HAP-1 (cell line): ENCODE measurements at regions not wholly inside any gene's neighbourhood (a gene's known extent, or its start where the extent isn't known, plus 50 kb on each side); places are given as distances from the start of the nearest gene placed in this dataset.

Experiments
- DNase-seq, 2 experiments: peaks; one replicate each; pipeline ENCODE4 v3.0.0-alpha.2; 2016 to 2020; ENCODE audit warnings: low spot score in 2 of 2
- H3K27me3 ChIP-seq: fragments of 250-450 bp; sonication (Bioruptor Pico); 2 replicates; pipeline ENCODE4 v1.5.1; 2020; ENCODE audit warnings: low read depth, mild to moderate bottlenecking, moderate library complexity
- H3K36me3 ChIP-seq: fragments of 250-450 bp; sonication (Bioruptor Pico); replicated peaks from 2 replicates; pipeline ENCODE4 v1.5.1; 2020; ENCODE audit warnings: mild to moderate bottlenecking
- H3K4me1 ChIP-seq: fragments of 250-450 bp; sonication (Bioruptor Pico); 2 replicates; pipeline ENCODE4 v1.5.1; 2020; ENCODE audit warnings: mild to moderate bottlenecking
- H3K4me3 ChIP-seq: fragments of 250-450 bp; sonication (Bioruptor Pico); 2 replicates; pipeline ENCODE4 v1.5.1; 2020; ENCODE audit warnings: mild to moderate bottlenecking, moderate library complexity
- H3K9me3 ChIP-seq: fragments of 250-450 bp; sonication (Bioruptor Pico); 2 replicates; pipeline ENCODE4 v1.5.1; 2020; ENCODE audit warnings: mild to moderate bottlenecking, moderate library complexity
- in situ Hi-C: fragments of 300-500 bp; cut with MboI; formaldehyde crosslinking; loops from 3 replicates; pipeline ENCODE4 v1.14.3; 2020; ENCODE audit warnings: low sequenced_read_pairs, inconsistent platforms, mixed read lengths

DNA sequence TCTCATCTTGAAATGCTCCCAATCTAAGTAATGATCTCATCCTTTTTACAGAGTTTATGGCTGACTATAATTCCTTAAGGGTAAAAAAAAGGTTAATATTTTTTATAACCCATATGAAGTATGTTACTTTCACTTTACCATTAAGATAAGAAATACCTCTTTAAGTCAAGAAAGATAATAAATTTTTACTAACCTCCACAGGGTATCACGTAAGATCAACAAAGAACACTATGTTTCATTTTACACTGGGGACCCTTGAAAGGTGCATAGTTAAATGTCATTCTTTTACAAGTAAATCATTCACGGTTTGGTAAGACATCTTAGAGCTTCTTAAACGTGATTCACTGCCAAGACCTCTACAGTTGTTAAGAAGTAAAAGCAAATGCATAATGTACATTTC lies 472.7 kb upstream of the CDH9 start:
- Histone ChIP-seq H3K36me3 (no peaks in the 10 kb centered on the region), H3K9me3 (no peaks in the 10 kb centered on the region), H3K27me3 (no peaks in the 10 kb centered on the region), H3K4me1 (peaks cover 4% of the 10 kb centered on the region), H3K4me3 (no peak overlapping the region)
- in situ Hi-C loops, result no loop called here
- no peak for DNase-seq

DNA sequence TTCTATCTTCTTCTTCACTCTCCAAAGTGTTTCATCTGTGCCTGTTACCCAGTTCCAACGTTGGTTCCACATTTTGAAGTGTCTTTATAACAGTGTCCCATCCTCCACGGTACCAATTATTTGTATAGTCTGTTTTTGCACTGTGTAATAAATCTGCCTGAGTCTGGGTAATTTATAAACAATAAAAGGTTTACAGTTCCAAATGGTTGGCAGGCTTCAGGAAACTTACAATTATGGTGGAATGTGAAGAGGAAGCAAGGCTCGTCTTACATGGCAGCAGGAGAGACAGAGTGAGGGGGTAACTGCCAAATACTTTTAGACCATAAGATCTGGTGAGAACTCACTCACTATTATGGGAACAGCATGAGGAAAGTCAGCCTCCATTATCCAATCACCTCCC lies 465.4 kb upstream of the CDH9 start:
- Histone ChIP-seq H3K27me3 (no peaks in the 10 kb centered on the region), H3K9me3 (no peaks in the 10 kb centered on the region), H3K4me1 (no peaks in the 10 kb centered on the region), H3K4me3 (no peak overlapping the region), H3K36me3 (no peaks in the 10 kb centered on the region)
- in situ Hi-C loops, result no loop called here
- DNase-seq, result no peak

DNA sequence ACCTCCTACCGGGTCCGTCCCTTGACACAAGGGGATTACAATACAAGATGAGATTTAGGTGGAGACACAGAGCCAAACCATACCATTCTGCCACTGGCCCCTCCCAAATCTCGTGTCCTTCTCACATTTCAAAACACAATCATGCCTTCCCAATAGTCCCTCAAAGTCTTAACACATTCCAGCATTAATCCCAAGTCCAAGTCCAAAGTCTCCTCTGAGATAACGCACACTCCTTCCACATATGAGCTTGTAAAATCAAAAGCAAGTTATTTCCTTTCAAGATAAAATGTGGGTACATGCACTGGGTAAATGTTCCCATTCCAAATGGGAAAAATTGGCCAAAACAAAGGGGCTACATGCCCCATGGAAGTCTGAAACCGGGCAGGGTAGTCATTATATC lies 463.9 kb upstream of the CDH9 start:
- Histone ChIP-seq H3K4me1 (no peaks in the 10 kb centered on the region), H3K9me3 (no peaks in the 10 kb centered on the region), H3K27me3 (no peaks in the 10 kb centered on the region), H3K36me3 (no peaks in the 10 kb centered on the region), H3K4me3 (no peak overlapping the region)
- in situ Hi-C loops, result no loop called here
- DNase-seq, result no peak

DNA sequence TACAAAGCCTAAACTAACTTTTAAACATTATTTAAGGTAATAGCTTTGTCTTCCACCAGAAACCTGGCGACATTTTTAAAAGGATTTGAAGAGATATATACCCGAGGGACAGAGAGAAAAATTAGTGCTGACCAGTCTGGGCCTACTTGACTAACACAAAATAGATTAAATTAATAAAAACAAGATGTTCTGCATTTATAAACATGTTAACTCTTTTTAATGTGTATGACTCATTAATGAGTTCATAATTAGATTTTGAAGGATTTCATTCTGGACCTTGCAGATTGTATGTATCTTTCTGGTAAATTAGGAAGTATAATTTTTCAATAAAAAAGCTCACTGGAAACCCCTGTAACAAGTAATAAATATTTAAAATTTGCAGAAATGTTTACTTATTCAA lies 459.1 kb upstream of the CDH9 start:
- in situ Hi-C loops, result no loop called here
- no peak for DNase-seq
- H3K4me1 ChIP-seq, result peaks cover 9% of the 10 kb centered on the region
- no peak overlapping the region for H3K4me3 ChIP-seq
- H3K36me3 ChIP-seq, result no peaks in the 10 kb centered on the region
- no peaks in the 10 kb centered on the region for H3K9me3 ChIP-seq
- H3K27me3 ChIP-seq, result no peaks in the 10 kb centered on the region

DNA sequence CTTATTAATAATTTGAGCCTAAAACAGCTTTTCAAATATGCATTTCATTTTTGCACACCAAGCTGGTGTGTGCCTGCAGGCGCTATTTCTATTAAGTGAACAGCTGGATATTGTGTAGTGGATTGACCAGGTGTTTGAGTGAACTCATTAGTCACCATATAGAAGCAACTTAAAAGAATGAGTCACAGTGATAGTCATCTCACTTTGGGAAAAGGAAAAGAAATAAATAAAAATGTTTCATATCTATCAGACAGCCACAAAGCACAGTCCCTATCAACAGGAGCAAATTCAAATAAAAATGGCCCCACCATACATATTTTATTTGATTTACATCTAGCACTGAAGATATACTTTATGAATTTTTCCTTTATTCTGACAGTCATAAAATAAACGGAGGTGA lies 456.5 kb upstream of the CDH9 start:
- DNase-seq, result no peak
- H3K36me3 ChIP-seq, result no peaks in the 10 kb centered on the region
- in situ Hi-C loops, result no loop called here

DNA sequence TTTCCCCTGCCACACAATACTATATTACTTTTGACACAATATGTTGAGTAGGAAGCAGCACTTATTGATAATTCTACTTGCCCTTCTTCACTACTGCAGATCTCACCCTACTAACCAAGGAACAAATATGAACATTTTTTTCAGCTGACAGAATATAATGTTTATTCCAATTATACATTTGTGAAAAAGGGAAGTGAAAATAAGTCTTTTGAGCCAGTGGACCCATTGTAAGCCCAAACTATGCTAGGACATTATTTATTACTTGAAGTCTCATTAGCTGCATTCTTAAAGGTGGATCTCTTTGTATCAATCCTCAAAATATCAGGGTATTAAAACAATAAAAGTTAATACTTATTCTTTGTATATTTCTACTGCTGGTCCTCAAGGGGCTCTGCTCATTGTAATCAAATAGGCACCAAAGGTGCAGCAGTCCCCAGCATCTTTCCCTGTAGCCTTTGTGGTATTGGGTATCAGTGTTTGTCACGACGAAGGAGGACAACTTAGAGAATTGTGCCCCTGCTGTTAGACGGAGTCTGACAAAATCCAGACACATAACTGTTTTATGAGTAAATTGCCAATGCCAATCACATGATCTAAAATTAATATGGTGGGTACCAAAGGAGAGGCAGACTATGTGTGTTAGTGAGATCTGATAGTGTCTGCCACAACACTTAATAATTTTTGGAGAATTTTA lies 453.5 kb upstream of the CDH9 start:
- no peaks in the 10 kb centered on the region for H3K9me3 ChIP-seq
- H3K4me1 ChIP-seq, result peaks cover 9% of the 10 kb centered on the region

More for the DNA sequence above, 456.5 kb upstream of the CDH9 start:
- H3K27me3 ChIP-seq, result no peaks in the 10 kb centered on the region
- peaks cover 9% of the 10 kb centered on the region for H3K4me1 ChIP-seq
- H3K4me3 ChIP-seq, result no peak overlapping the region
- H3K9me3 ChIP-seq, result no peaks in the 10 kb centered on the region

DNA sequence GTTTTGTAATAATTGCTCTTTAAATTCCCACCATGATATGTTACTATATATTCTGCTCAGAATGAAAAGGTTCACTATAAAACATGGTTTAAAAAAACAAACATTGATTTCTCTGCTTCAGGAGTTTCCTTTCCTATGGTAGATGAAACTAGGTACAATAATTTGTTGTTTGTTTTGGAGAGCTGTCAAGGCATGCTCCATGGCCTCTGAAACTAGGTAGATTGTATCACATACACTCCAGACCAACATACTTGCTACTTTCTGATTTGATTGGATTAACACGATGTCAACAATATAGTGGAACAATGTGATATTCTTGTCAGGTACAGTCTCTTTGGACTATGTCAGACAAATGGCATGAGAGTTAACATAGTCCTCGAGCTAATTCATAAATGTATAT lies 452.7 kb upstream of the CDH9 start:
- Histone ChIP-seq H3K4me3 (no peak overlapping the region), H3K9me3 (no peaks in the 10 kb centered on the region), H3K27me3 (no peaks in the 10 kb centered on the region), H3K4me1 (peaks cover 9% of the 10 kb centered on the region), H3K36me3 (no peaks in the 10 kb centered on the region)
- in situ Hi-C loops, result no loop called here
- no peak for DNase-seq

More for the DNA sequence above, 453.5 kb upstream of the CDH9 start:
- no peaks in the 10 kb centered on the region for H3K27me3 ChIP-seq
- H3K36me3 ChIP-seq, result no peaks in the 10 kb centered on the region
- no peak overlapping the region for H3K4me3 ChIP-seq
- in situ Hi-C loops, result no loop called here
- no peak for DNase-seq

DNA sequence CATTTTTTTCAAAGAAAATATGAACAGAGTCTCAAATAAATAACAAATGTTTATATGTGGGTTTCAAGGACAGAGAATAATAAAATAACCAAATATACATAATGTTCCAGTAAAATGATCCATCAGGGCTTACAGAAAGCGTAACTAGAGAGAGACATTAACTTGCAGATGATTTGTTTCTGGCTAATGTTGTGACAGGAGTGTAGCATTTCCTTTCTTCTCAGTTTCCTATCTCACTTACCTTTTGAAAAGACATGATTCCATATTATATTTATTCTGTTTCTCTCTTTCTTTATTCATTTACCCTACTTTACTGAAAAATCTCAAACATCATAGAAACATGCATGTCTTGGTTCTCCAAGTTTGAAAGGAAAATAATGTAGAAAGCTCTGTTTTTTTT lies 451.3 kb upstream of the CDH9 start:
- no peaks in the 10 kb centered on the region; the same call in 1 of the 2 replicates for H3K4me1 ChIP-seq
- in situ Hi-C loops, result no loop called here
- no peaks in the 10 kb centered on the region for H3K36me3 ChIP-seq

DNA sequence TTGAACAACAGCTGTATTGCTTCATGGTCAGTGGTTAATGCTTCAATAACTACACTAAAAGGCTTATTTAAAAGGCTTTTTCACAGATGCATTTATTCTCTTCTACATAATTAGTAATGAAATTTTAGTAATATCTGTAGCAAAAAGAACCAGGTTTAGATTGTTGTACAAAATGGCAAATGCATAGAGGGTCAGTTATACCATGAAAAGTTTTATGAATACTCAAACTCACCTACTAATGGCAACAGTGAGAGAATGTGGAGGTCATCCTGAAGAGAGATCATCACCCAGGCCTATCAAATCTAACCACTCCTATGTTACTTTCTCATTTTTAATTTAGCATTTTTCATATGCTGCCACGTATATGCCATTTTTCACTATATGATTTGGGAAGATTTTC lies 444.3 kb upstream of the CDH9 start:
- H3K9me3 ChIP-seq, result no peaks in the 10 kb centered on the region
- no peaks in the 10 kb centered on the region for H3K4me1 ChIP-seq
- H3K36me3 ChIP-seq, result peaks cover 8% of the 10 kb centered on the region
- H3K4me3 ChIP-seq, result no peak overlapping the region
- in situ Hi-C loops, result no loop called here
- no peak for DNase-seq
- H3K27me3 ChIP-seq, result no peaks in the 10 kb centered on the region

More for the DNA sequence above, 451.3 kb upstream of the CDH9 start:
- Histone ChIP-seq H3K27me3 (no peaks in the 10 kb centered on the region), H3K4me3 (no peak overlapping the region), H3K9me3 (no peaks in the 10 kb centered on the region)
- no peak for DNase-seq

DNA sequence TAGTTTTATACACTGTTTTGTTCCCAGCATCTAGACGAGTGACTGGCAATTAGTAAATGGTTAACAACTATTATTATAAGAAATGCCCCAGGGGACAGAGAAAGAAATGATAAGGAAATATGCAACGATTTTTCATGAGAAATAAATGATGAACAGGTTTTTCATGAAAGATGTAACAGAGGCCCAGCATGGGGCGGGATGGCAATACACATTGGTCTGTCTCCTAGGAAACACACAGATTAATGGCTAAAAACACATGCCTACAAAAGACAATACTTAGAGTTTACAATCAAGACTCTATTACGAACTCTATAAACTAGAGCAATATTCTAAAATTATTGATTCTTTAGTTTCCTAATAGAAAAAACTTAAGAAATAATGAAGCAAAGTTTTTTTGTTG lies 441.5 kb upstream of the CDH9 start:
- no peak for DNase-seq
- peaks cover 36% of the 10 kb centered on the region for H3K36me3 ChIP-seq
- H3K9me3 ChIP-seq, result no peaks in the 10 kb centered on the region
- no peaks in the 10 kb centered on the region for H3K27me3 ChIP-seq
- no peaks in the 10 kb centered on the region for H3K4me1 ChIP-seq
- in situ Hi-C loops, result no loop called here
- no peak overlapping the region for H3K4me3 ChIP-seq

DNA sequence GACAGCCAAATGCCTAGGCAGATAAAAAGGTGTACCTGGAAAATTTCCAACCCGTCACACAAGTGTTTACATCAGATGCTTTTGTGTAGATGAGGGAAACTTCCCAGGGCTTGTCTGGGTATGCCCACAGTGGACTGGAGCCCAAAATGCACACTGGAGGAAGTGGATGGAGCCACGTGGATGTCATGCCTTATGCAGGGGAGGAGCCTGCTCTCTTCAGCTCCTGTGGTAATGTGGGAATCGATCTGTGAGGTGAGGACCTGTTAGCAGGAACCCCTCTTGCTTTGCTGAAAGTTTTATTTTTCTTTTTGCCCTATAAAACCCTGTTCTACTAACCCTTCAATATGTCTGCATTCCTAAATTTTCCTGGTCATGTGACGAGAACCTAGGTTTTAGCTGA lies 439.2 kb upstream of the CDH9 start:
- Histone ChIP-seq H3K36me3 (peaks cover 36% of the 10 kb centered on the region), H3K4me3 (no peak overlapping the region), H3K27me3 (no peaks in the 10 kb centered on the region), H3K9me3 (no peaks in the 10 kb centered on the region), H3K4me1 (peaks cover 2% of the 10 kb centered on the region; the same call in 1 of the 2 replicates)
- no peak for DNase-seq
- in situ Hi-C loops, result no loop called here

DNA sequence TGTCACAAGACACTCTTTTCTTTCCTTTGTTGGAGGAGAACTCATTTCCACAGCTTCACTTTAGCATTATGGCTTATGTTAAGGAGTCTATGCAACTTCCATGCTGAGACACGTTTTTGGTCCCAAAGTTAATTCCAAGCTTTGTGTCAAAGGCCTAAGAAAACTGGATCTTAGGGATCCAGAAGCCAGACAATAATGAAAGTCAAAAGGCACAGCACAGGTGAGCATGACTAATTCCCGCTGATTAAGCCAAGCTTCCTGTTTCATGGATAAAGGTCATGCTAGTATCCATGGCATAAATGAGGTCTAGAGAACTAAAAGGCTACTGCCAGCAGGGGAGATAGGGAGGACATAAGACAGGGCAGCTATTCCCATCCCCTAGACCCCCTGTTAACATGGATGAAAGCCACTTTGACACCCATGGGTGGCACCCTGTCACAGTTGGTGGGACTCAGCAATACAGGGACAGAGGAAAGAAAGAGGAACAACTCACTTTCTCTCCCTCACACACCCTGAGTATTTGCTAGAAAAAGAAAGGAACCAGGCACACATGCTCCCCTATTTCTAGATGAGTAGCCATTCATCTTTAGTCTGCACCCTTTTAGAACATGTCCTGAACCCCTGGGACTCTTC lies 438.1 kb upstream of the CDH9 start:
- H3K4me3 ChIP-seq, result no peak overlapping the region
- H3K9me3 ChIP-seq, result no peaks in the 10 kb centered on the region
- in situ Hi-C loops, result no loop called here
- no peaks in the 10 kb centered on the region for H3K27me3 ChIP-seq
- H3K36me3 ChIP-seq, result peaks cover 36% of the 10 kb centered on the region
- peaks cover 6% of the 10 kb centered on the region for H3K4me1 ChIP-seq
- DNase-seq, result no peak

DNA sequence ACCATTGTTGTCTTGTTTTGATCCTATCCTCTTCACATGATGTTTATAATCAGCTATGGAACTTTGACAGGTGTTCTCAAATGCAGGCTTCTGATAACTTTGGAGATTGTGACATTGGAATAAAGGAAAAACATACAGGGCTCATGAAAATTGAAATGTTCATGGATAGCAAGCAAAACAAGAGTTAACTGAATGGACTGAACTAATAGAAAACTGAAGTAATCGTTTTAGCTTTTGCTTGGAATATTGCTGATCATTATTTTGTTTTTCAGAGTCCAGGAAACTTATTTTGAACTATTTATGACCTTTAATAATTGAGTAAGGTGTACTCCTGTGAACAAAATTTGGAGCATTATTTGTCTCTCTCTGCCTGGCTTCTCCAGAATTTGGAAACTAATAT lies 436.7 kb upstream of the CDH9 start:
- DNase-seq, result no peak
- in situ Hi-C loops, result no loop called here
- Histone ChIP-seq H3K9me3 (no peaks in the 10 kb centered on the region), H3K36me3 (peaks cover 36% of the 10 kb centered on the region), H3K27me3 (no peaks in the 10 kb centered on the region), H3K4me1 (peaks cover 7% of the 10 kb centered on the region), H3K4me3 (no peak overlapping the region)

DNA sequence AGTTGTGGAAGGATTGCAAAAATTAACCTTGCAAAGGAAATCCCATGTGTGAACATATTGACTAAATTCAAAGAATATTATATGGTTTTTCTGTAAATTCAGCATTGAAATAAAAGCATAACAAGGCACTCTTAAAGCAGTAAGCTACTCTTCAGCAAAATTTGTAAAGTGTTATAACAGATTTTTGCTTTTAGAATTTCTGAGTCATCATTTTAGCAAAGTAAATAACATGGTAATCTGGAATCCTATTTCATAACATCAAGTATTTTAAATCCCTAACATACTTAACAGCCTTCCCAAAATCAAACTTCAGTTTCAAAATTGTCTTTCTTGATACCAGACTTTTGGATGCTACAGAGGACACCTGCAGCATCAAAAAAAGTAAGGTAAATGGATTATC lies 436.0 kb upstream of the CDH9 start:
- Histone ChIP-seq H3K27me3 (no peaks in the 10 kb centered on the region), H3K4me3 (peak overlapping the region; percentile 52), H3K36me3 (peaks cover 36% of the 10 kb centered on the region), H3K4me1 (peaks cover 7% of the 10 kb centered on the region), H3K9me3 (no peaks in the 10 kb centered on the region)
- in situ Hi-C loops, result no loop called here
- no peak for DNase-seq

DNA sequence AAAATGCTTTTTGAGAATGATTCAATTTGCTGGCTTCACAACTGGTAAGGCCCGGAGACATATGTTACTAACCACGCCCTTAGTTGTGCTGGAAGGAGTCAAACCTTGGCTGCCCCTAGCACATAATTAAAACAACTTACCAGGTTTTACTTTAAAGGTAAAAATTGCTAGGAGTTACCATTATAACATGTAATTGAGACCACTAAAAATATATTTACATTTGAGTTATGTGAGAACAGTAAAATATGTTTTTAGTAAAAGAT lies 435.6 kb upstream of the CDH9 start:
- in situ Hi-C loops, result no loop called here
- peak; percentile 20 to 51 for DNase-seq
- peaks cover 36% of the 10 kb centered on the region for H3K36me3 ChIP-seq
- no peaks in the 10 kb centered on the region for H3K27me3 ChIP-seq
- no peaks in the 10 kb centered on the region for H3K9me3 ChIP-seq
- H3K4me1 ChIP-seq, result peaks cover 7% of the 10 kb centered on the region
- peak overlapping the region; percentile 52 for H3K4me3 ChIP-seq
